ENCODE measurements at regions not wholly inside any gene's neighbourhood (a gene's known extent, or its start where the extent isn't known, plus 50 kb on each side); places are given as distances from the start of the nearest gene placed in this dataset.

GRCh38 chr13:107548338-107548737, 667.0 kb downstream of the LIG4 start:
- TF ChIP-seq CTCF (IDR thresholded peaks at IDR 0.05) (no peak), POLR2A (IDR thresholded peaks at IDR 0.05) (no peak)
